Esophagus muscularis mucosa (tissue), 4 donors: ENCODE measurements at regions not wholly inside any gene's neighbourhood (a gene's known extent, or its start where the extent isn't known, plus 50 kb on each side); places are given as distances from the start of the nearest gene placed in this dataset.

ENCODE experiments used
- CTCF ChIP-seq, 3 experiments: fragments of 200-600 bp in 2 of 3; fragments of 450-650 bp in 1 of 3; sonication (generic) in 2 of 3; IDR thresholded peaks; one replicate each; pipeline ENCODE4 v1.5.1; 2017 to 2019; ENCODE audit warnings: antibody characterized with exemption in 3 of 3, mild to moderate bottlenecking in 2 of 3, moderate library complexity in 1 of 3
- EP300 ChIP-seq: sonication (generic); formaldehyde crosslinking; IDR thresholded peaks from one replicate; pipeline ENCODE4 v1.6.1; 2017; ENCODE audit warnings: antibody characterized with exemption
- POLR2A ChIP-seq: fragments of 450-650 bp; IDR thresholded peaks from one replicate; pipeline ENCODE4 v1.6.1; 2017; ENCODE audit warnings: antibody characterized with exemption, moderate library complexity, mild to moderate bottlenecking, low read depth
- POLR2AphosphoS5 ChIP-seq, 2 donors: sonication (generic); formaldehyde crosslinking; IDR thresholded peaks; one replicate each; pipeline ENCODE4 v1.6.1; 2017; ENCODE audit warnings: antibody characterized with exemption in 2 of 2

GRCh38 chr15:62757535-62757934 lies 285.0 kb upstream of the TPM1 start:
- no peak for TF ChIP-seq CTCF (IDR thresholded peaks at IDR 0.05)
- no peak for TF ChIP-seq POLR2A
- TF ChIP-seq POLR2AphosphoS5 (IDR thresholded peaks at IDR 0.05) = no peak
- TF ChIP-seq EP300 = no peak
